Endothelial cell of umbilical vein (primary cell): ENCODE measurements at regions not wholly inside any gene's neighbourhood (a gene's known extent, or its start where the extent isn't known, plus 50 kb on each side); places are given as distances from the start of the nearest gene placed in this dataset.

Experiments used
- BruUV-seq: library from RNA; stranded (reverse); fragments of 400-500 nt; replicated peaks from 2 replicates; lab custom pipeline; 2021; lab: Mats Ljungman, UMichigan
- CTCF ChIA-PET: fragments of 300-600, 350-600 bp; sonication (Branson Sonifier 250); formaldehyde crosslinking; loops from one replicate; lab custom pipeline; 2021; ENCODE audit warnings: antibody characterized with exemption, inconsistent platforms; lab: Charles Lee
- POLR2A ChIA-PET: fragments of 300-600, 350-600 bp; sonication (Branson Sonifier 250); formaldehyde crosslinking; loops from one replicate; lab custom pipeline; 2021; ENCODE audit warnings: antibody characterized with exemption, inconsistent platforms; lab: Charles Lee
- DNase-seq: peaks from one replicate; pipeline ENCODE4 v3.0.0-alpha.2; 2011; ENCODE audit warnings: low read depth, low spot score
- FAIRE-seq: peaks from 2 replicates; lab custom pipeline; 2011; peaks lifted over from hg19 to GRCh38; lab: Jason Lieb, UNC
- H2AFZ ChIP-seq: 2 replicates; pipeline ENCODE4 v1.6.0; 2012; ENCODE audit warnings: low read depth, low read length, control low read depth, inconsistent platforms
- H3K27ac ChIP-seq: 2 replicates; pipeline ENCODE4 v1.5.1; 2011; ENCODE audit warnings: low read depth, mild to moderate bottlenecking, control low read depth, low read length, moderate library complexity; ENCODE audit not compliant: insufficient read depth
- H3K27me3 ChIP-seq, 2 experiments: 2 replicates each; pipeline versions ENCODE4 v1.6.0 to v1.6.1; 2011; ENCODE audit warnings: low read length in 2 of 2, mixed read lengths in 1 of 2; ENCODE audit not compliant: control insufficient read depth in 2 of 2, insufficient read depth in 2 of 2
- H3K36me3 ChIP-seq, 2 experiments: 2 replicates in 1 of 2; 3 replicates in 1 of 2; pipeline ENCODE4 v1.5.1; 2011; ENCODE audit warnings: low read length in 2 of 2, mild to moderate bottlenecking in 1 of 2, moderate library complexity in 1 of 2; ENCODE audit not compliant: control insufficient read depth in 2 of 2, insufficient read depth in 2 of 2; ENCODE audit errors: extremely low read depth in 1 of 2
- H3K4me1 ChIP-seq: 3 replicates; pipeline ENCODE4 v1.5.1; 2011; ENCODE audit warnings: mild to moderate bottlenecking, low read length; ENCODE audit not compliant: control insufficient read depth, insufficient read depth; ENCODE audit errors: extremely low read depth
- H3K4me2 ChIP-seq: 2 replicates; pipeline ENCODE4 v1.6.1; 2011; ENCODE audit warnings: low read length, control low read depth, mixed read lengths; ENCODE audit not compliant: insufficient read depth
- H3K4me3 ChIP-seq, 3 experiments: fragments of 200-600 bp in 1 of 3; sonication (generic), shearing (Covaris generic) in 1 of 3; replicated peaks in 1 of 3; 2 replicates each; pipeline ENCODE4 v1.5.1; 2011 to 2016; ENCODE audit warnings: control low read depth in 3 of 3, low read length in 3 of 3, mild to moderate bottlenecking in 2 of 3, inconsistent platforms in 1 of 3, low read depth in 1 of 3, moderate library complexity in 1 of 3; ENCODE audit not compliant: insufficient read depth in 1 of 3
- H3K79me2 ChIP-seq: 2 replicates; pipeline ENCODE4 v1.6.0; 2012; ENCODE audit warnings: low read length, inconsistent platforms; ENCODE audit not compliant: control insufficient read depth, insufficient read depth
- H3K9ac ChIP-seq: replicated peaks from 2 replicates; pipeline ENCODE3; 2011; ENCODE audit warnings: low read length, control low read depth; ENCODE audit not compliant: insufficient read depth; ENCODE audit errors: extremely low read depth
- H3K9me1 ChIP-seq: replicated peaks from 3 replicates; pipeline ENCODE4 v1.6.0; 2011; ENCODE audit warnings: mild to moderate bottlenecking, low read length; ENCODE audit not compliant: control insufficient read depth, insufficient read depth; ENCODE audit errors: extremely low read depth
- H3K9me3 ChIP-seq: replicated peaks from 2 replicates; pipeline ENCODE4 v1.5.1; 2012; ENCODE audit warnings: low read length, inconsistent platforms; ENCODE audit not compliant: control insufficient read depth, insufficient read depth
- H4K20me1 ChIP-seq: replicated peaks from 2 replicates; pipeline ENCODE3; 2011; ENCODE audit warnings: mild to moderate bottlenecking, low read length; ENCODE audit not compliant: control insufficient read depth, insufficient read depth; ENCODE audit errors: extremely low read depth
- CTCF ChIP-seq, 2 donors: IDR thresholded peaks; 1 replicate in 1 of 2; 2 replicates in 1 of 2; pipeline ENCODE4 v1.5.1; 2011; ENCODE audit warnings: low read length in 2 of 2, mild to moderate bottlenecking in 2 of 2, moderate library complexity in 2 of 2, control low read depth in 1 of 2, inconsistent platforms in 1 of 2, low read depth in 1 of 2; ENCODE audit not compliant: insufficient read depth in 1 of 2; ENCODE audit errors: extremely low read depth in 1 of 2
- EZH2 ChIP-seq: IDR thresholded peaks from 2 replicates; pipeline ENCODE4 v1.6.1; 2012; ENCODE audit warnings: borderline replicate concordance, low read depth, mild to moderate bottlenecking, moderate library complexity, low read length, inconsistent platforms; ENCODE audit not compliant: severe bottlenecking
- FOS ChIP-seq: IDR thresholded peaks from 2 replicates; pipeline ENCODE4 v1.6.1; 2011; ENCODE audit warnings: mild to moderate bottlenecking, low read length, moderate library complexity, borderline replicate concordance; ENCODE audit not compliant: insufficient read depth
- GATA2 ChIP-seq: IDR thresholded peaks from 2 replicates; pipeline ENCODE4 v1.7.0; 2011; ENCODE audit warnings: low read depth, mild to moderate bottlenecking, moderate library complexity, mixed read lengths, low read length; ENCODE audit not compliant: insufficient read length, insufficient read depth
- JUN ChIP-seq: IDR thresholded peaks from 2 replicates; pipeline ENCODE4 v1.6.1; 2011; ENCODE audit warnings: borderline replicate concordance, low read depth; ENCODE audit not compliant: insufficient read length, insufficient read depth
- MAX ChIP-seq: IDR thresholded peaks from 2 replicates; pipeline ENCODE4 v1.6.1; 2011; ENCODE audit not compliant: insufficient read depth, insufficient read length
- MYC ChIP-seq: IDR thresholded peaks from one replicate; pipeline ENCODE4 v1.6.1; 2011; ENCODE audit warnings: mild to moderate bottlenecking, low read depth, low read length
- POLR2A ChIP-seq: IDR thresholded peaks from 2 replicates; pipeline ENCODE4 v1.6.1; 2012; ENCODE audit warnings: low read depth, mild to moderate bottlenecking, control low read depth, low read length
- POLR2AphosphoS5 ChIP-seq: IDR thresholded peaks from 2 replicates; pipeline ENCODE4 v1.6.1; 2012; ENCODE audit warnings: low read depth, mild to moderate bottlenecking, control low read depth, low read length, moderate library complexity; ENCODE audit not compliant: insufficient read depth
- dilution Hi-C: fragments of 300-500 bp; cut with MboI; formaldehyde crosslinking; loops from one replicate; pipeline ENCODE4 v1.15.0; 2019; ENCODE audit warnings: low sequenced_read_pairs; ENCODE audit not compliant: extremely low pct_ligation_motif_present
- intact Hi-C: fragments of 100-400 bp; cut with micrococcal nuclease; formaldehyde crosslinking; loops from one replicate; pipeline ENCODE4 v1.10.0; 2022

GRCh38 chr14:39483682-39484081 lies 51.4 kb upstream of the FBXO33 start:
- DNase-seq (no peak), FAIRE-seq (no peak)
- H3K9me3 ChIP-seq = no peaks in the 10 kb centered on the region
- POLR2A ChIA-PET = no interaction called here
- no peak overlapping the region for H3K27ac ChIP-seq
- no peak overlapping the region for H3K9ac ChIP-seq
- no peaks in the 10 kb centered on the region for H3K9me1 ChIP-seq
- BruUV-seq = no TSS peak
- no peaks in the 10 kb centered on the region for H3K36me3 ChIP-seq
- CTCF ChIA-PET = no interaction called here
- H3K27me3 ChIP-seq = no peaks in the 10 kb centered on the region
- dilution Hi-C loops (no loop called here), intact Hi-C loops (no loop called here)
- H3K4me3 ChIP-seq = no peak overlapping the region
- H2AFZ ChIP-seq = no peak overlapping the region
- no peaks in the 10 kb centered on the region for H3K79me2 ChIP-seq
- H3K4me1 ChIP-seq = no peaks in the 10 kb centered on the region
- no peak overlapping the region for H3K4me2 ChIP-seq
- H4K20me1 ChIP-seq = no peaks in the 10 kb centered on the region
- TF ChIP-seq MAX (no peak), CTCF (IDR thresholded peaks at IDR 0.05; ENCODE audit: extremely low read depth in 1 of 2, insufficient read depth in 1 of 2, low read depth in 1 of 2, low read length in 2 of 2) (no peak), POLR2A (no peak), POLR2AphosphoS5 (no peak), JUN (no peak), EZH2 (no peak), MYC (no peak), FOS (no peak), GATA2 (no peak)
